ENCODE measurements at regions not wholly inside any gene's neighbourhood (a gene's known extent, or its start where the extent isn't known, plus 50 kb on each side); places are given as distances from the start of the nearest gene placed in this dataset.

GRCh38 chr11:92784331-92784730, 185.1 kb upstream of the MTNR1B start:
- H3K27me3 ChIP-seq (replicated peaks; ENCODE audit: insufficient read depth) = no peaks in the 10 kb centered on the region
- no peak for DNase-seq (ENCODE audit: low spot score)
- no peaks in the 10 kb centered on the region for H3K9me3 ChIP-seq
- TF ChIP-seq CTCF (IDR thresholded peaks at IDR 0.05) = no peak
- H3K4me1 ChIP-seq (ENCODE audit: control insufficient read depth in 1 of 2, low read depth in 2 of 2) = no peaks in the 10 kb centered on the region
- no peaks in the 10 kb centered on the region for H3K36me3 ChIP-seq
- no peak overlapping the region for H3K4me3 ChIP-seq
- H3K27ac ChIP-seq = no peak overlapping the region
- ATAC-seq (ENCODE audit: insufficient number of reproducible peaks, low FRiP score, low read depth) = no peak

GRCh38 chr11:92787638-92788037, 181.8 kb upstream of the MTNR1B start:
- H3K27me3 ChIP-seq (replicated peaks; ENCODE audit: insufficient read depth) = no peaks in the 10 kb centered on the region
- H3K36me3 ChIP-seq = no peaks in the 10 kb centered on the region
- H3K4me3 ChIP-seq = no peak overlapping the region
- DNase-seq (ENCODE audit: low spot score) = no peak
- no peak for TF ChIP-seq CTCF (IDR thresholded peaks at IDR 0.05)
- no peak overlapping the region for H3K27ac ChIP-seq
- ATAC-seq (ENCODE audit: insufficient number of reproducible peaks, low FRiP score, low read depth) = no peak
- H3K9me3 ChIP-seq = no peaks in the 10 kb centered on the region
- H3K4me1 ChIP-seq (ENCODE audit: control insufficient read depth in 1 of 2, low read depth in 2 of 2) = no peaks in the 10 kb centered on the region

- TF ChIP-seq CTCF (IDR thresholded peaks at IDR 0.05) = no peak
- Histone ChIP-seq H3K36me3 (no peaks in the 10 kb centered on the region), H3K4me3 (no peak overlapping the region), H3K9me3 (no peaks in the 10 kb centered on the region), H3K4me1 (ENCODE audit: control insufficient read depth in 1 of 2, low read depth in 2 of 2) (no peaks in the 10 kb centered on the region), H3K27me3 (replicated peaks; ENCODE audit: insufficient read depth) (no peaks in the 10 kb centered on the region), H3K27ac (no peak overlapping the region)
- no peak for DNase-seq (ENCODE audit: low spot score)
- ATAC-seq (ENCODE audit: insufficient number of reproducible peaks, low FRiP score, low read depth) = no peak
Observed at GRCh38 chr11:92789761-92790160, 179.7 kb upstream of the MTNR1B start.

- no peaks in the 10 kb centered on the region for H3K4me1 ChIP-seq (ENCODE audit: control insufficient read depth in 1 of 2, low read depth in 2 of 2)
- H3K4me3 ChIP-seq = no peak overlapping the region
- H3K27ac ChIP-seq = no peak overlapping the region
- DNase-seq (ENCODE audit: low spot score) = no peak
- no peak for TF ChIP-seq CTCF (IDR thresholded peaks at IDR 0.05)
- H3K27me3 ChIP-seq (replicated peaks; ENCODE audit: insufficient read depth) = no peaks in the 10 kb centered on the region
- no peak for ATAC-seq (ENCODE audit: insufficient number of reproducible peaks, low FRiP score, low read depth)
- no peaks in the 10 kb centered on the region for H3K36me3 ChIP-seq
- H3K9me3 ChIP-seq = no peaks in the 10 kb centered on the region
Observed at GRCh38 chr11:92790366-92790765, 179.1 kb upstream of the MTNR1B start.

- Histone ChIP-seq H3K27ac (no peak overlapping the region), H3K9me3 (no peaks in the 10 kb centered on the region), H3K4me1 (ENCODE audit: control insufficient read depth in 1 of 2, low read depth in 2 of 2) (no peaks in the 10 kb centered on the region), H3K27me3 (replicated peaks; ENCODE audit: insufficient read depth) (no peaks in the 10 kb centered on the region), H3K36me3 (no peaks in the 10 kb centered on the region), H3K4me3 (no peak overlapping the region)
- ATAC-seq (ENCODE audit: insufficient number of reproducible peaks, low FRiP score, low read depth) = no peak
- no peak for TF ChIP-seq CTCF (IDR thresholded peaks at IDR 0.05)
- no peak for DNase-seq (ENCODE audit: low spot score)
Observed at GRCh38 chr11:92790926-92791616, 178.4 kb upstream of the MTNR1B start.

All from thoracic aorta (tissue), 2 donors.